NCI-H526 treated with DMSO at 0.1 percent for 48 hours (cell line): ENCODE measurements at regions not wholly inside any gene's neighbourhood (a gene's known extent, or its start where the extent isn't known, plus 50 kb on each side); places are given as distances from the start of the nearest gene placed in this dataset.
"Not testable (repeated sequence)": the region's sequence is repeated elsewhere in the genome, so short reads cannot be mapped to it uniquely, and the experiment has no call there.

ENCODE experiments used
- DNase-seq: peaks from one replicate; lab custom pipeline; 2025; lab: John Stamatoyannopoulos, UW

- no peak for DNase-seq
Measured at GRCh38 chr19:31445406-31445805, 96.2 kb upstream of the TSHZ3 start.

- DNase-seq: peak; percentile 9
Measured at GRCh38 chr19:31448221-31448657, 99.0 kb upstream of the TSHZ3 start.

- DNase-seq: no peak
Measured at GRCh38 chr19:31449379-31449778, 100.1 kb upstream of the TSHZ3 start.

GRCh38 chr19:31450696-31451095 lies 101.5 kb upstream of the TSHZ3 start:
- no peak for DNase-seq

GRCh38 chr19:31451686-31452330 lies 102.6 kb upstream of the TSHZ3 start:
- DNase-seq: no peak

GRCh38 chr19:31459430-31459829 lies 110.2 kb upstream of the TSHZ3 start:
- no peak for DNase-seq

GRCh38 chr19:31461814-31462539 lies 112.7 kb upstream of the TSHZ3 start:
- no peak for DNase-seq

- DNase-seq: peak; percentile 75
Measured at GRCh38 chr19:31470229-31470939, 121.1 kb upstream of the TSHZ3 start.

- no peak for DNase-seq
Measured at GRCh38 chr19:31470952-31471351, 121.7 kb upstream of the TSHZ3 start.

- no peak for DNase-seq
Measured at GRCh38 chr19:31478241-31478640, 129.0 kb upstream of the TSHZ3 start.

- no peak for DNase-seq
Measured at GRCh38 chr19:31483226-31483857, 134.1 kb upstream of the TSHZ3 start.

- DNase-seq: not testable (repeated sequence)
Measured at GRCh38 chr19:31484858-31485410, 135.7 kb upstream of the TSHZ3 start.

GRCh38 chr19:31485472-31485871 lies 136.2 kb upstream of the TSHZ3 start:
- no peak for DNase-seq

- no peak for DNase-seq
Measured at GRCh38 chr19:31491242-31491641, 142.0 kb upstream of the TSHZ3 start.

GRCh38 chr19:31492050-31492449 lies 142.8 kb upstream of the TSHZ3 start:
- DNase-seq: no peak

GRCh38 chr19:31496076-31496475 lies 146.8 kb upstream of the TSHZ3 start:
- DNase-seq: no peak

- DNase-seq: no peak
Measured at GRCh38 chr19:31497709-31498108, 148.5 kb upstream of the TSHZ3 start.

- DNase-seq: no peak
Measured at GRCh38 chr19:31498781-31499180, 149.5 kb upstream of the TSHZ3 start.

GRCh38 chr19:31499281-31500196 lies 150.3 kb upstream of the TSHZ3 start:
- no peak for DNase-seq

GRCh38 chr19:31500197-31500830 lies 151.1 kb upstream of the TSHZ3 start:
- DNase-seq: no peak

- no peak for DNase-seq
Measured at GRCh38 chr19:31500946-31501345, 151.7 kb upstream of the TSHZ3 start.
